ENCODE measurements at regions not wholly inside any gene's neighbourhood (a gene's known extent, or its start where the extent isn't known, plus 50 kb on each side); places are given as distances from the start of the nearest gene placed in this dataset.

GRCh38 chr6:166079841-166080240, 87.8 kb downstream of the TBXT start:
- TF ChIP-seq CTCF (IDR thresholded peaks at IDR 0.05), result no peak
- no peak for DNase-seq
- intact Hi-C loops (cut with micrococcal nuclease), result no loop called here
- Mint-ChIP-seq H3K4me1 (no peaks in the 10 kb centered on the region), H3K9me3 (peaks cover 0 to 3% (median 0%) of the 10 kb centered on the region in 7 donors), H3K27ac (no peak overlapping the region), H3K27me3 (ENCODE audit: low read depth in 3 of 3) (peaks cover 0 to 3% (median 3%) of the 10 kb centered on the region in 3 donors), H3K4me3 (no peak overlapping the region), H3K36me3 (no peaks in the 10 kb centered on the region)
- no peaks in the 10 kb centered on the region for H3K79me2 ChIP-seq (ENCODE audit: insufficient read depth, low read length)
- H3K9me3 ChIP-seq (replicated peaks in 1 of 2; ENCODE audit: control insufficient read depth in 1 of 2, insufficient read depth in 1 of 2, low read length in 2 of 2), result no peaks in the 10 kb centered on the region
- no peaks in the 10 kb centered on the region for H3K36me3 ChIP-seq (replicated peaks in 1 of 2; ENCODE audit: control insufficient read depth in 1 of 2, insufficient read depth in 2 of 2, low read length in 2 of 2)
- no peak overlapping the region for H3K27ac ChIP-seq (ENCODE audit: low read depth in 1 of 2, low read length in 2 of 2)
- no peak overlapping the region for H3K9ac ChIP-seq (ENCODE audit: insufficient read depth, low read length, poor library complexity, severe bottlenecking)
- no peak overlapping the region for H3K4me2 ChIP-seq (replicated peaks; ENCODE audit: extremely low read depth, low read length, poor library complexity, severe bottlenecking)
- no peak overlapping the region for H2AFZ ChIP-seq (ENCODE audit: insufficient read depth, low read depth, low read length, poor library complexity, severe bottlenecking)
- no peaks in the 10 kb centered on the region for H4K20me1 ChIP-seq (ENCODE audit: insufficient read depth, low read length)
- 100% methylated on average over 2 of the region's 6 CpGs for WGBS (ENCODE audit: insufficient coverage)
- no peak overlapping the region for H3K4me3 ChIP-seq (replicated peaks in 1 of 3; ENCODE audit: low read depth in 2 of 3, low read length in 3 of 3)
- H3K4me1 ChIP-seq (ENCODE audit: control insufficient read depth in 1 of 2, insufficient read depth in 2 of 2, low read length in 2 of 2), result no peaks in the 10 kb centered on the region
- no peaks in the 10 kb centered on the region for H3K27me3 ChIP-seq (ENCODE audit: control insufficient read depth in 2 of 2, insufficient read depth in 2 of 2, low read length in 2 of 2)

GRCh38 chr6:166078294-166078693, 89.4 kb downstream of the TBXT start:
- peaks cover 0 to 3% (median 1%) of the 10 kb centered on the region in 3 donors for H3K27me3 Mint-ChIP-seq (ENCODE audit: low read depth in 3 of 3)

More at GRCh38 chr6:166078294-166078693, 89.4 kb downstream of the TBXT start:
- no peaks in the 10 kb centered on the region for H3K27me3 ChIP-seq (ENCODE audit: control insufficient read depth in 2 of 2, insufficient read depth in 2 of 2, low read length in 2 of 2)
- intact Hi-C loops (cut with micrococcal nuclease), result no loop called here
- Mint-ChIP-seq H3K4me1 (no peaks in the 10 kb centered on the region), H3K9me3 (peaks cover 0 to 3% (median 0%) of the 10 kb centered on the region in 7 donors), H3K36me3 (no peaks in the 10 kb centered on the region), H3K27ac (no peak overlapping the region), H3K4me3 (no peak overlapping the region)
- no peaks in the 10 kb centered on the region for H3K79me2 ChIP-seq (ENCODE audit: insufficient read depth, low read length)
- WGBS (ENCODE audit: insufficient coverage), result 100% methylated on average over 1 of the region's 3 CpGs
- no peak overlapping the region for H3K27ac ChIP-seq (ENCODE audit: low read depth in 1 of 2, low read length in 2 of 2)
- H3K36me3 ChIP-seq (replicated peaks in 1 of 2; ENCODE audit: control insufficient read depth in 1 of 2, insufficient read depth in 2 of 2, low read length in 2 of 2), result no peaks in the 10 kb centered on the region
- H3K9ac ChIP-seq (ENCODE audit: insufficient read depth, low read length, poor library complexity, severe bottlenecking), result no peak overlapping the region
- no peak overlapping the region for H3K4me3 ChIP-seq (replicated peaks in 1 of 3; ENCODE audit: low read depth in 2 of 3, low read length in 3 of 3)
- no peak for TF ChIP-seq CTCF (IDR thresholded peaks at IDR 0.05)
- H3K9me3 ChIP-seq (replicated peaks in 1 of 2; ENCODE audit: control insufficient read depth in 1 of 2, insufficient read depth in 1 of 2, low read length in 2 of 2), result no peaks in the 10 kb centered on the region
- DNase-seq, result no peak
- H3K4me2 ChIP-seq (replicated peaks; ENCODE audit: extremely low read depth, low read length, poor library complexity, severe bottlenecking), result no peak overlapping the region
- no peak overlapping the region for H2AFZ ChIP-seq (ENCODE audit: insufficient read depth, low read depth, low read length, poor library complexity, severe bottlenecking)
- H3K4me1 ChIP-seq (ENCODE audit: control insufficient read depth in 1 of 2, insufficient read depth in 2 of 2, low read length in 2 of 2), result no peaks in the 10 kb centered on the region
- H4K20me1 ChIP-seq (ENCODE audit: insufficient read depth, low read length), result no peaks in the 10 kb centered on the region
